ENCODE measurements at regions not wholly inside any gene's neighbourhood (a gene's known extent, or its start where the extent isn't known, plus 50 kb on each side); places are given as distances from the start of the nearest gene placed in this dataset.
"Not testable (repeated sequence)": the region's sequence is repeated elsewhere in the genome, so short reads cannot be mapped to it uniquely, and the experiment has no call there.

DNA sequence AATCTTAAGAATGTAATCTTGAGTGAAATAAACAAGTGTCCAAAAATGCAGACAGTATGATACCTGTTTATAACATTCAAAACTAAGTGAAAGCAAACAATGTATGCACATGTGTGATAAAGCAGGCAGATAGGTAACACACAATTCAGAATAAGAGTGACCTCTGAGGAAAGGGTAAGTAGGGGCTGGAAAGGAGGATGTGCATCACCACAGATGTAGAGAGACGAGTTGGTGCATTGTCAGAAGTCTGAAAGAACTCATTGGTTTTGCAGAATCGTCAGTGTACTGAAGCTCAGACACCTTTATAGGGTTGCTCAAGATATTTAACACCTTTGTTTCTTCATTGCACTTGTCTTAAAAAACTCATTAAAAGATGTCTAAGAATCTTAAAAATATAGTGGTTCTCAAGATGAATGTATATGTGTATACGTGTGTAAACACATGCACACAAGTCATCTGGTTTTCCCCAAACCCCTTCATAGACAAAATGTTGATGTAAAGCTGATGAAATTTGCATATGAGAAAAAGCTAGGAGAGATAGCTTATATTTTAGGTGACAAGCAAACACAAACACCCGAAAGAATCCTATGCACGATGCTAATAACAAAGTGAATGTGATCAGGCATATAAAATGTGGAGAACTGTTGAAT lies 197.6 kb upstream of the MEF2C start:
- no peak for DNase-seq (ENCODE audit: low read depth)

DNA sequence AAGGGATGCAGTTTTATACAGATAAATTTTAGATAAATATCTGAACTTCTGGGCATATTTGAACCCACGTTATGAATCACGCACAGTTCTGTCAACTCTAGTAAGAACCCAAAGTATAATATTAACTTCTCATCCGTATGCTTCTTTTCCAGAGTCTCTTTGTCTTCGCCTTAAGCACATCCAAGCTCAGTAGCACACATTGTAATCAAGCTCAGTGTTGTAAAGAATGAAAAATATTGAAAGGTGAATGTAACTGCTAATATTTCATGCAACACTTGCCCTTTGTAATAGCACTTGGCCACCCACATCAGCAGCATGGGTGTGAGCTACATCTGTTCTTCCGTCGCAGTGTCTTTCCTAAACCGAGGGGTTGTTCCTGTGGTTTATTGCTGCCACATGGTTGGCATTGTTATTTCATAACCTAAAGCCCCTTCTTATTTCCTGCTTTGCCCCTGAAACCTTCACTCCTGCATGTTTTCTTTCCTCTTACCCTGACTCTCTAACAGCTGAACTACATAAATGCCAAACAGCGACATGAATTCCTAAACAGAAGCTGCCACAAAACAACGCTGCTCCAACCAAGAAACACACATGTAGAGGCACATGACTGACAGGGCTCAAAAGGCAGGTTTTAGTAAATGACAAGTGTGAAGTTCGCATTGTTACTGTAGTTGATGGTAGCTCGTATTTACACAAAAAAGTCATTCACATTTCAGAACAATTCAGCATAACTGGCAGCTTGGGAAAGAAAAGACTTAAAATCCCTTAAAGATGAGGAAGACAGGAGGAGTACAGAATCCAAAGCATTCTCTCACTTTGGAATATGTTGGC lies 190.1 kb upstream of the MEF2C start:
- no peak for DNase-seq (ENCODE audit: low read depth)

DNA sequence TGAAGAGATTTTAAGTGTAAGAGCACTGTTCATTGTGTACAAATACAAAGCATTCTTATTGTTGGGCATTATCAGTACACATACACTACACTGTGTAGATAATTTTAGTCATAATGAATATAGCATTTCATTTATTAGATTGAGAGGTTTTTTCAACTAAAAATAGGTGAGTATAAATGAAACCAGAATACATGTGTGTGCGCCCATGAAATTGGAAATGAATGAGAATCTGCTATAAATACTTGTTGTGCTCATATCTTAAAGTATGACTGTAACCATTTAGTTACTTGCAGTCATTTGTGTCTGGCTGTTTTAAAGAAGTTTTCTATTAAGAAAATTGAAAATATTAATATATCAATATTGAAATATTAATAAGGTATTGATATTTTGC lies 189.0 kb upstream of the MEF2C start:
- DNase-seq (ENCODE audit: low read depth), result no peak

DNA sequence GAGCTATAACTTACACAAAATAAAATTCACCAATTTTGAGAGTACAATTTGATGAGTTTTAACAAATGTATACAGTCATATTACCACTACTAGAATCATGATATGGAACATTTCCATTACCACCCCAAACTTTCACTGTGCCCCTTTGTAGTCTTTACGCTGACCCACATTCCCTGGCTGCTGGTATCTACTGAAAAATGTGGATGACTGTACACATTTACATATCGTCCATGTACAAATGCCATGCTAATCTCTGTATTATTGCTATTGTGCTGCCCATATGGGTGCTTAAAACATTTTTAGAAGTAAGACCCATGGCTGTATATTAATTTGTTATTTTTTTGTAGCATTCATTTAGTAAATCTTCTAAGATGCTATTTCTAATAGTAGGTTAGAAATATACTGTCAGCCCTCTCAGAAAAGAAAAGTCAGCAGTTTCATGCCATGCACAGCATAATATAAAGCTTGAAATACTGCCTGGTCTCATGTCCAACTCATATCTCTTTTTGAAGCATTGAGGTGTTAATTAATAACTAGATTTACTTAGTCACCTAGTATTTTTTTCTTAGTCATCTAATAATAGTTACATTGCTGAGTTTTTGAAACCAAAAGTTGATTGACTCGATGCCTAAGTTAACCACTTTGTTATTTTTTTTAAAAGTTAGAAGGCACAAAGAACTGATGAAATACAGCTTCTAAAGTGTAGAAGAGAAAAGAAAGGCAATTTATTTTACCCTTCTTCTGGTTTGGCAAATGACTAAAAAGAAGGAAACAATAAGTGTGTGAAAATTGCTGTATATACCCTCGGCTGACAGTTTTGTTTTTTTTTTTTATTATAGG lies 188.3 kb upstream of the MEF2C start:
- no peak for DNase-seq (ENCODE audit: low read depth)

DNA sequence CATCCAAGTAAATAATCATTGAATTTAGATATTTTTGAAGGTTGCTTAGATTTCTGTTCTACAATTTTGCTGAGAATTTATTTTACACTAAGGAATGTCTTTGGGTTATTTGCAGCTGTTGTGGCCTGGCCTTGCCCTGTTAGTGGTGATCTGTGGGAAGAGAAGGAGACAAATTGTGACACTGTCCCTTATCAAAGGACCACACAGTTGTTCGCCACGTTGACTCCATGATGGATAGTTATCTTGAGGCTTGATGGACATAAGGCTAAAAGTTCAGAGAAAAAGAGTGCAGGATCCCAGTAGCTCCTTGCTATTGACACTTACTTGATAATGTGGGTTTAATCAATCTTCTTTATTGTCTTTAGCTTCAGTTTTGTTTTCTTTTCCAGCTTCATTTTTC lies 186.6 kb upstream of the MEF2C start:
- no peak for DNase-seq (ENCODE audit: low read depth)

DNA sequence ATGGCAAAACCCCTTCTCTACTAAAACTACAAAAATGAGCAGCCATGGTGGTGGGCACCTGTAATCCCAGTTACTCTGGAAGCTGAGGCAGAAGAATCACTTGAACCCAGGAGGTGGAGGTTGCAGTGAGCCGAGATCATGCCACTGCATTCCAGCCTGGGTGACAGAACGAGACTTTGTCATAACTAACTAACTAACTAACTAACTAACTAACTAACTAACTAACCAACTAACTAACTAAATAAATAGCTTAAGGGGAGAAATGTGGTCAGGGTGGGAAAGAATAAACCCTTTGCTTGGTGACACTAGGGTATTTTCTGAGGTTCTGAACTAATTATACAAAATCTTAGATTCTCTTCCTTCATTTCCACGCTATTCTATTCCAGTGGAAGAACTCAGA lies 184.4 kb upstream of the MEF2C start:
- no peak for DNase-seq (ENCODE audit: low read depth)

DNA sequence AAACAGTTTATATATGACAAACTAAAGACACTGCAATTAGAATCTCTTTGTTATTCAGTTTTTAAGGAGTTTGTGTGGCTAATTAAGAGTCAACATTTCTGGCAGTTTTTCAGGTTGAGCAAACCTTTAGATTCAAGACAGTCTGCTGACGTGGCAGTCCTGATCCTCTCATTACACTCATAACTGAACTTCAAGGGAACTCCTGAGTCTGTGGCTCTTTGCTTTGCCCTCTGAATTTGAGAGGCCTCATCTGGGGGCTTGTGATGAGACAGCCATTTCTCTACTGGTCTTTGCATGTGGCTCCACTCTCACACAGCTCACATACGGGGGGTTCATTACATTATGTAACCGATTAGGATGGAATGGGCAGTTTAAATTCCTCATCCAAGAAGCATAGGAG lies 182.9 kb upstream of the MEF2C start:
- no peak for DNase-seq (ENCODE audit: low read depth)

DNA sequence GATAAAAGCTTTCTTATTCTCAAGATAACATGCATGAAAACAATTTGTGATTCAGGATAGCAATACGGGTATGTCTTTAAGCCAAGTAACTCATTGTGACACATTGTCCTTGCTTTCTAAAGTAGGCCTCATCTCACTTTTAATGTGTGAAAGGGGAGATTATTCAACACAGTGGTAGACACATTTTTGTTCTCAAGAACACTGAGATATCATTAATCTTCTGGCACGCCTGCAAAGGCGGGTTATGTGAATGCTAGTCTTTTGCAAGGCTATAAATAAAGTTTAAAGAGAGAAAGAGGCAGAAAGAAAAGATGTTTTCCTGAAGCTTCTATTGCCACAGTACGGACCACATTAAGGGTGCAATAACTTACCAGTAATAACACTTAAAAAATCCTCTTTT lies 181.8 kb upstream of the MEF2C start:
- DNase-seq (ENCODE audit: low read depth), result no peak

DNA sequence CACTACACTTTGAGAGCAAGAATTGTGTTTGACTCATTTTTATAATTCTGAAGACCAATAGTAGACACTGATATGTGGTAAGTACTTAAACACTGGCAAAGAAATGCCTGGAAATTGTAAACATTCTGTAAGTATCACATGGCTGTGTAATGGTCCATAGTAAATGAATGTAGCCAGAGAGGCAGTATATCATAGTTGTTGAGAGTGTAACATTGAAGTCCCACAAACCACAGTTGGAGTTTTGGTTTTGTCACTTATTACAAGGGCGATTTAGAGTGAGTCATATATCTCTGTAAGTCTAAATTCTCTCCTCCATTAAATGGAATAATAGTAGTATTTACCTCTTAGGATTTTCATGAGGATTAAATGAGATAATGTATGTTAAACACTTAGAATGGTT lies 181.1 kb upstream of the MEF2C start:
- DNase-seq (ENCODE audit: low read depth), result no peak

DNA sequence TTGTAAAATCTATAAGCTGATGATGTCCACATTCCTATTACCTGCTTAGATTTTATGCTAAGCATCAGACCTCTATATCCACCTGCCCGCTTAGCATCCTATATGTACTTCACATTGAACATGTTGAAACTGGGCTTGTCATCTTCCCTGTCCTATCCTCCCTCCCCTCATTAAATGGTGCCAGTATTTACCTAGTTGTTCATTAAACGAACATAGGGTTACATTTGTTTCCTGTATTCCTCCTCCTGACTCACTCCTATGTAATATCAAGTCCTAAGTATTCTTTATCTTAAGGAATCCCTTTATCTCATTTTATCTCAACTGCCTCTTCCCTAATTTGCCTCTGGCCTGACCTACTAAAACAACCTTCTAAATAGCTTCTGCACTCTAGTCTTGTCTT lies 177.8 kb upstream of the MEF2C start:
- DNase-seq (ENCODE audit: low read depth), result no peak

DNA sequence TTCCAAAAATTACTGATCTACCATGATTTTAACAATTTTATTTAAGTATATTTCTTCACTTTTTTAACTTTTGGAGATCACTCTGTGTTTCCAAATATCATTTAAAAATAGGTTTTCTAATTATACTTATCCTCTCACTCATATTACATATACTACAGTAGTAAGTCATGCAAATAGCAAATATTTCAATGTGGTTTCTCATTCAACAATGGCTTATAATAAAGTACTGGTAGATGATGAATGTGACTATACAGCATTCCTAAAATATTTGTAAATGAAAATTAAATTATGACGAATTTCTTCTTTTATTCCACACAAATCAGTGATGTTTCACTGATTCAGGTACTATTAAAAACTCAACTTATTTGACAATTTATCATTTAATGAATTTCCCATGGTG lies 176.3 kb upstream of the MEF2C start:
- no peak for DNase-seq (ENCODE audit: low read depth)

DNA sequence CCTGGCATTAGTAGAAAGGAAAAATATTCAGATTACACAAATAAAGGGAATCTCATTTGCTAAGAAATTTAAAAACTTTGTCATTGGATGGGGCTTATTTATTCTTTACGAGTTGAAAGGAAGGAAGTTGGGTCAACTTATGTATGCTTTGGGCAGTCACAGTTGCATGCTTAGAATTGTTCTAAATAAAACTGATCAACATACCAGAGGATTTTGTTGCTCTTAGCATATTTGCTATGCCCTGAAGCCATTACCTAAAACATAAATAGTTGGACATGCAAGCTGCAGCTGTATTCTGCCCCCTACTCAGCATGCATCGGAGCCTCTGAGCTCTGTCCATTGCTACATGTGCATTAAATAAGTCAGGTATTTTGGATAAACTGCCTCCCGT lies 172.7 kb upstream of the MEF2C start:
- no peak for DNase-seq (ENCODE audit: low read depth)

DNA sequence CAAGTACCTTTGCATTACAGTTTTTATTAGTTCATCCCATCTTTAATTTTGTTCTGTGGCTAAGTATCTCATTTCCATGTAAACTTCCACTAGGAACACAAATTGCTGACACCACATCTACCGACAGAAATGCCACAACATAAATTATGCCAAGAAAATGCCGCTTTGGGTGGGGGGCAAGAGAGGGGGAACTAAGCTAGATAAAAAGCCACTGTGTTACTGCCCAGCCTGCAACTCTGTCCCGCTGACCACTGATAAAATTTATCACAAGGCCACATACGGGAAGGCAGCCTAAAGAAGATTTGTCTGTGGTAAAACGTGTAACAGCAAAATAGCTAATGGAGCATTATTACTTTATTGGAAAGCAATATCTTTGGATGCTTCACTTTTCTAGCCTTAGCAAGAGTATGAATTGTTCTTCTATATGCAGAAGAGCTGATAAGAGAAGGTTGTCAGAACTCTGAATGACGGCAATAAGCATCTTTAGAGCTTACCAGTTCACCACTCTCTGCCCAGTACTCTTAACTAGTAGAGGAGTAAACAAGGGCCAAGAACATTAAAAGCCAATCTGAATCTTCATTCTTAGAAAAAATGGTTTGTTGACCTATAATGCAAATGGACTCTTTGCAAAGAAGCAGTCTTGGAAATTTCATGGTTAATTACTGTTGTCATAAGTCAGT lies 172.2 kb upstream of the MEF2C start:
- no peak for DNase-seq (ENCODE audit: low read depth)

DNA sequence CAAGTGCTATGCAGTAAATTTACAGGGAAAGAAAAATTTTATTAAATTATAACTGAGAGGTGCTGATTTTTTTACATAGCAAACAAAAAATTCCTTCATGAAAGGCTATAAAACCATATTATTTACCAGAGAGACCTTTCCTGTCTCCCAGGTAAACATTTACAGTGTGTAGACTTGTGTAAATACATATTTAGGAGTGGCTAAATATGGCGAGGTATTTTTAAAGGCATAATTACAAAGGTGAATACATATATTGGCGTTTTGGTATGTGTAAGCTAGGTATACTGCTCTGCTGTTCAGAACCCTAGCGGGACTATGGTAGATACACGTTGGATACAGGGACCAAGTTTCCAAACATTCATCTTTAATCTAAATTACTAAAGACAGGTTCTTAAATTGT lies 170.6 kb upstream of the MEF2C start:
- no peak for DNase-seq (ENCODE audit: low read depth)

DNA sequence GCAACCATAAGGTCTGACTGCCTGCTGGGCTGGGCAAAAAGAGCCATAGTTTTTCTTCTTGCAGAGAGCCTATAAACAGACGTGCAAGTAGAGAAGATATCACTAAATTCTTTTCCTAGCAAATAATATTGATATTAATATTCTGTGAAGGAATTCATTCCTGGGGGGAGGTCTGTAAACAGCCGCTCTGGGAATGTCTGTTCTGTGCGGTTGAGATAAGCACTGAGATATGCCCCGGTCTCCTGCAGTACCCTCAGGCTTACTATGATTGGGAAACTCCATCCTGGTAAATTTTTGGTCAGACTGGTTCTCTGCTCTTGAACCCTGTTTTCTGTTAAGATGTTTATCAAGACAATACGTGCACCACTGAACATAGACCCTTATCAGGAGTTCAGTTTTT lies 167.1 kb upstream of the MEF2C start:
- DNase-seq (ENCODE audit: low read depth), result not testable (repeated sequence)

DNA sequence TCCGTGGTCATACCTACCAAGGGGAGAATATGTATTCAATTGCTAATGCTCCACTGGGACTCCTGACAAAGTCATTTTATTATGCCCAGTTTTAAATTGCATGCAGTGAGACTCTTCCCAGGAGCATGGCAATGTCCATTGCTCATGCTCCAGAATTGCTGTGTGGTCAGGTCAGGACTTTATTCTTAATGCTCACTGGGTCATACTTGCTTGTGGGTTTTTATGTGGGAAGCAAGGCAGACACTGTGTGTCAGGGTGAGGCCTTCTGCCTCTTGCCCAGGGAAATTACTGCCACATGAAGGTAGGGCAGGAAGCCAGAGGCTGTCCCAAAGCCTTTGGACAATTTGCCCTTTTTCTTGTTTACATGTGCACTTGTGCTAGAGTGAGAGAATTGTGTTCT lies 164.6 kb upstream of the MEF2C start:
- no peak for DNase-seq (ENCODE audit: low read depth)

DNA sequence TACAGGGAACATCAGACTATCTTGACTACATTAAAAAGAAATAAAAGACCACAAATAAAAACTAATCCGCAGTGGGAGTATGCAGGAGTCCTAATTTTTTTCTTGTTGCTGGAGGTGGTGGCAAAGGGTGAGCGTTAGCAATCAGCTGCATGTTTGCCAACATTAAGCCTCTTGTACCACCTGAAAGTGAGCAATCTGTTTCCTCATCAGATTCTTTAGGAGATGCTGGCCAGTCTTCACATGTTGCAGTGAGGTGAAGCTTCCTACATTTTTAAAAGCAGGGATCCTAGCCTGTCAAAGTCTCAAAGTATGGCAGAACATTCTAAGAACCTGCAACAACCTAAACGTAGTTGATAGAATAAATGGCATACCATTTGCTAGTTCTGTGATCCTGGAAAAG lies 162.2 kb upstream of the MEF2C start:
- no peak for DNase-seq (ENCODE audit: low read depth)

DNA sequence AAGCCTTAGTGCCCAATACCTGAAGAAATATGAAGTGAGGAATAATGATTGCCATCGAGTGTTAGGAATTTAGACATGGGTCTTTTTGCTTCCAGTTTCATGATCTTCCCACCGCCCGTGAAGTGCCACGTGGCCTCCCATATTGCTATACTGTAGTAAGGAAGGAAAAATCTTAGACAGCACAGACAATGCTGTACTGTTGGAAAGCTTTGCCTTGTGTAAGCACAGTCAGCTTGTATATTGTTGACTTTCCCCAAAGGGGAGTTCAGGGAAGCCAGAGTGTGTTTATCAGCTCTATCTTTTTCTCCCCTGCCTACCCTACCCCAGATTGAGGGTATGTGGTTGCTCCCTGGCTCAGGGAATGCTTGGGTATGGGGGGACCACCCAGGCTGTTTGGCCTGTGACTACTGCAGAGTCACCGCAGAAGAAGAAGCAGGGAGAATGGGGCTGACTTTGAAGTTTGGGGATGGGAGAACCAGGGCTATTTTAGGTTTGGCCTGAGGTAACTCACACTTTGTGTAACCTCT lies 161.8 kb upstream of the MEF2C start:
- no peak for DNase-seq (ENCODE audit: low read depth)

DNA sequence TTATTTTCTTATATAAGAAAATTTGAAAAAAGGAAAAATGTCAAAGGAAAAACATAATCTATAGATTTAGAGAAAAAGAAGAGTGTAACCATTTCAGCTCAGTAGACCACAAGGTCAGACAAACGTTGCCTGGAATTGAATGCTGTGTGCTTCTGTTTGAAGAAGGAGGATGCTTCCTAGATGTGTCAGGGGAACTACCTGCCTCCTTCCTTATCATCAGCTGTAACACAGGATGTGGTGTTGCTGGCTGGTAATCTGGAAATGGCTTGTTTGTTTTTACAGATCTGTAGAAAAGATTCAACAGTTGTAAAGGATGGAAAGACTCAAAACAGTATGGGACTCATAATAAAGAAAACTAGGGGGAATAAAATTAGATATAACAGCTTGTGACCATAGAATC lies 160.7 kb upstream of the MEF2C start:
- DNase-seq (ENCODE audit: low read depth), result no peak

DNA sequence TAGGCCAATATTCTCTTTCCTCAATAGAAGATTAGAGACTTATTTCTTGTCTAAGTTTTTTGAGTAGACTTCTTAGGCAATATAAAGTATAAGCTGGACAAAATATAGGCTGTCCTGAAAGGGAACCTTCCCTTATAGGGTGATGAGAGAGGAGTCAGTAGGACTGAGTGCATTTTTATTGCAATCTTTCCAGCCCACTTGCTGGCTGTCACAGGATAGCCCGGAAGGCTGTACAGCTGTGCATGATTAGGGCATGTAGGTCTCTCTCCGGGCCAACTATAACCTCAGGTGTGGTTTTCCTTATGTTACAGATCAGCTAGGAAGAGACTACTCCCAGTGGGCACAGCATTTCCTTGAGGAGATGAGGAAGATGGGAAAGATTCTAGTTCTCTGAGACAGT lies 159.8 kb upstream of the MEF2C start:
- no peak for DNase-seq (ENCODE audit: low read depth)

DNA sequence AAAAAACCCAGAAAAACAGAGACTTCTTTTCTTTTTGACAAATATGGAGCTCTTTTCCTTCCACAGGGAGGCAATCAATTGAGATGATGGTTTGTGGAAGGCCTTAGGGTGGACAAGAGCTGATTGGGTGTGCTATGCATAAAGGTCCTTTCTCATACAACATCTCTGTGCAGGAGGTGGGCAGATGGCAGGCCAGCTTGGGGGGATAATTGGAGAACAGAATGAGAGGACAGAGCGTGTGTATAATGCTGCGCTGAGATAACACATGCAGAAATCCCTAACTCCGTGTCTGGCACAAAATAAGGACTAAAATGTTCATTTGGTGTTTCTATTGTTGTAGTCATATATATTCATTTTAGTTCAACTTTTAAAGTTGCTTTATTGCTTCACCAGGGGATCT lies 159.0 kb upstream of the MEF2C start:
- DNase-seq (ENCODE audit: low read depth), result no peak

DNA sequence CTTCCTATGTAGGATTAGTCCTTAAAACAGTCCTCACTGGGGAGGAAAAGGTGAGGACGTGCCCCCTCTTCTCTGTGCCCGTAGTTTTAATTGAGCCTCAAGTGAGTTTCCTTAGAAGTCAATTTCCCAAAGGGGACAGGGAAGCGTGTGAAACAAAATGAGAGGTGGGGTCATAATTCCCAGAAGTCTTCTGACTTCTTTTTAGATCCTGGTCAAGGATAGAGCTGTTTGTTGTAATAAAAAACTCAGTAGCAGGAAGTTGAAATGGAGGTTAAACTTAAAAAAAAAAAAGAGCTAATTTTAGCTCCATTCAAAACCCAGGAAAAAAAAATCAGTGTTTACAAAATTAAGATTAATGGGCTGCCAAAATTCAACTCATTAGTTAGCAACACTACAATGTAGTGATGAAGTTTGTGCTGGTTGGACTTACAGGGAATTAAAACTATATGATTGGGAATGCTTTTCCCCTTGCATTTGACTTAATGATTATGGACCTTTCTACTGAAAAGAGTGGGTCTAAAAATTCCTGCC lies 158.3 kb upstream of the MEF2C start:
- DNase-seq (ENCODE audit: low read depth), result no peak

Data from activated gamma-delta T cell treated with anti-CD3 and anti-CD28 coated beads, Interleukin-2, amount 50 U/mL, for 16 hours (primary cell).